Right lung (tissue), 2 donors: ENCODE measurements at regions not wholly inside any gene's neighbourhood (a gene's known extent, or its start where the extent isn't known, plus 50 kb on each side); places are given as distances from the start of the nearest gene placed in this dataset.

ENCODE experiments used
- DNase-seq, 2 donors: peaks; one replicate each; pipeline ENCODE4 v3.0.0-alpha.2; 2013

DNA sequence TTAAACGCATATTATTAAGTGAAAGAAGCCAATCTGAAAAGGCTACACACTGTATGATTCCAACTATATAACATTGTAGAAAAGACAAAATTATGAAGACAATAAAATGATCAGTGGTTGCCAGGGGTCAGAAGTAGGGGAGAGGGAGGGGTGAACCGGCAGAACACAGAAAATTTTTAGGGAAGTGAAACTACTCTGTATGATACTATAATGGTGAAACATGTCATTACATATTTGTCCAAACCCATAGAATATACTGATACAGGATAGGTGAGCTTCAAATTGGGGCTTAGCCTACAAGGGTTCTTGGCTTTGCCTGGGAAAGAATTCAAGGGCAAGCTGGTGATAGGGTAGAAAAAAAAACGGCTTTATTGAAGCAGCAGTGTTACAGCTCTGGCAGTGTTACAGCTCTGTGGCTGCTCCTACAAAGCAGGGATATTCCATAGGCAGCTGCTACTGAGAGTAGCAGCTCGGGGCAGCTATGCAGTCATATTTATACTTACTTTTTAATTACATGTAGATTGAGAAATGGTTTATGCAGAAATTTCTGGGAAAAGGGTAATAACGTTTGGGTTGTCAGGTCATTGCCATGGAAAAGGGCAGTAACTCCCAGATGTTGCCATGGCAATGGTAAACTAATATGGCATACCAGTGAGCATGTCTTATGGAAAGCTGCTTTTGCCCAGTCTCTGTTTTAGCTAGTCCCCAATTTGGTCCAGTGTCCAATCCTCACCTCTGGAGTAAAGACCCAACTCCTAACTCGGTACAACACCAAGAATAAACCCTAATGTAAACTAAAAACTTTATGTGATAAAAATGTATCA lies 125.1 kb upstream of the SLC25A36 start:
- DNase-seq, result no peak

DNA sequence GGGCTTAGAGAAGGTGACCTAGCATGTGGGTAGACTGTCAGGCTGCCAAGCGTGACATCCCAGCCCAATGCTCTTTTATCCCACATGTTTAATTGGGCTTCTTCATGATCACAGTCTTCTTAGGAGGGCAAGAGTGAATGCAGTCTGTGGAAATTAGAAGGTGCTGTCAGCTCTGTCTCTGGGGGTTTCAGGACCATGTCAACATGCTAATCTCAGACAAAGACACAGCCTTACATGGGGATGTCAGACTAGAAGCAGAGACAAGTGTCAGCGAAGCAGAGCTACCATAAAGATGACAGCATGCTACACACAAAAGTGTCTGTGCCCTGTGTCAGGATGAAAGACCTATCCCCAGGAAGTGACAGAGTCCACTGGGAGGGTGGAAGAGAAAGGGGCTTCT lies 120.1 kb upstream of the SLC25A36 start:
- no peak for DNase-seq

DNA sequence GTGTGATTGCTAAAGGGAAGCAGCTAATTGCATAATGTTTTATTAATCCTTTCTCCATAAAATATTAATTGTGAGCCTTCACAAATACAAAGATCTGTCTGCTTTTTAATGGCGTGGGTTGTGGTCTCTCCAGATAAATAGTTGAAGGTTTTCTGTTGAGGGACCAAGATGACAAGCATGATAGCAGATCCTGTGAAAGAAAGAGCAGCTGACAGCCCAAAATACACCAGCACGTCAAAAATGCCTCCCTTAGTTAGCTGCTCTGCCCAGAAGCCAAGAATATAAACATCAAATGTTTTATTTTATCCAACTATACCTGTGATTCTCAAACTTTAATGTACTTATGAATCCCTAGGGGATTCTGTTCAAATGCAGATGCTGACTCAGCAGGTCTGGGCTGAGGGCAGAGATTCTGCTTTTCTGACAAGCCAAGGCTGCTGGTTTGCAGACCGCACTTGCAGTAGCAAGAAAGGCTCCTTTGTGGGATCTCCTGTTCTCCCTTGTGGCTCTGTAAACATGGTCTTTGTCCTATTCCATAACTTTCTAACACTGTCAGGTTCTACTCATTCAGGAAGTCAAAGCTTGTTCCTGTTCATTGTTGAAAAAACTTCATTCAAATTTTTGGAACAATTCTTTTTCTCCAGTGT lies 119.1 kb upstream of the SLC25A36 start:
- no peak for DNase-seq

DNA sequence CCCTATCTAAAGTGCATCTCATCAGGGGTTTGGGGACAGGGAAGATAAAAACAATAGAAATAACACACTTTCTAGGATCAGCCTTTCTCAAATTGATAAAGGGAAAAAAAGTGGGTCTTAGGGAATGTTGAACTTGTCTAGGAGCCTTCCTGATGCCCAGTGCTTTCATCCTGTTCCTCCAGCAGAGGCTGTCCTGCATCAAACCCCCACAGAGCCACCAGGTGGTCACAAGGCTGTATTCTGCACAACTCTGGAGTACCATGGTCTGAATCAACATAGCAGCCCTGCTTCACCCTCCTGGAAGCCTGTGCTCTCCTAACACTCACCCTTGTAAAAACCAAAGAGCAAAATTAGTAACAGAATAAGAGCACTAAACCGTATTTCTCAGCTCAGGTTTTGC lies 118.5 kb upstream of the SLC25A36 start:
- no peak for DNase-seq

DNA sequence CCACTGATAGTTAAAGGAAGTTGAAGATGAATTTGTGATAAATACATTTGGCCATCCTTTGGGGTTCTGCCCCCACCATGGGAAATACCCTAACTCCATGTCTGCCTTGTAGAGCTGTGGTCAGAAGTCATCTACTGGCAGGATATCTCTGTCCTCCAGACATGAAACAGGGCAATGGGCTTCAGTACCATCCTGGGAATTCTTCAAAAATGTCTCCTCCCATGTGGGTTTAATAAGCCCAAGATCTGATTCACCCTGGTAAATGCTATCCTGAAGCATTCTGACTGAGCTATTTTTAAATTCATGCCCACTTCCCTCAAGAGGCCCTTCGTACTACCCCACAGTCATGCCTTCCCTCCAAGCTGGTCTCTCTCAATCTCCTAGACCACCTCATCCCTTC lies 113.7 kb upstream of the SLC25A36 start:
- no peak for DNase-seq

- DNase-seq, result no peak
Observed at GRCh38 chr3:140828585-140828984, 113.1 kb upstream of the SLC25A36 start.

DNA sequence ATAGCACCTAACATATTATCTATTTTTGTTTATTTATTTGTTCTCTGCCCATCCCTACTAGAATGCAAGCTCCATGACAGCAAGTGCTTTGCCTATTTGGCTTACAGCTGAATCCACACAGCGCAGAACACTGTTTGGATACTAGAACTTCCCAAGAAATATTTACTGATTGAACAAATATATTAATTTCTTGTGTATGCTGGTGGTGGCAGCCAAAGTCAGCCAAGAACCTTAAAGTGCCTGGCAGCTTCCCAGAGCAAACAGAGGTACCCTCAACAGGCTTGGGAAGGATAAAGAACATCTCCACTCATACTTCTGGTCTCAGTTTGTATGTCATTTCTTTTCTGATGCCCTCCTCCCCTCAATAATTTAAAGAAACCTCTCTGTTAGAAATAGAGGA lies 111.8 kb upstream of the SLC25A36 start:
- no peak for DNase-seq

DNA sequence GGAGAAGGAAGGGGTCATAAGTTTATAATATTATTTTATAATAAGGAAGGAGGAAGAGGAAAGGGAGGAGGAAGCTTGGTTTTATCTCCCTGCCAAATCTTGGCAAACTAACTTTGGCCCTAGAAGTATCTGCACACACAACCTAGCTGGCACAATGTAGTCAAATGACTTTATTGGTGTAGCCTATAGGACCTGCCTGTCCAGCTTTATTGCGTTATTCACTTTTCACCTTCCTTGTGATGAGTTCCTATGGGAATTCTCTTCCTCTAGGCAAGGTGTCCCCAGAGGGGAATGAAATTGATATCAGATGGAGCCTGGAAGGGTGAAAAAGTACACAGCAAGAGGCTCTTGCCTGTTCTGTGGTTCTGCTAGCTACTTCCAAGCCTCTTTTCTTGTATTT lies 111.2 kb upstream of the SLC25A36 start:
- no peak for DNase-seq

- no peak for DNase-seq
Observed at GRCh38 chr3:140832883-140833282, 108.8 kb upstream of the SLC25A36 start.

DNA sequence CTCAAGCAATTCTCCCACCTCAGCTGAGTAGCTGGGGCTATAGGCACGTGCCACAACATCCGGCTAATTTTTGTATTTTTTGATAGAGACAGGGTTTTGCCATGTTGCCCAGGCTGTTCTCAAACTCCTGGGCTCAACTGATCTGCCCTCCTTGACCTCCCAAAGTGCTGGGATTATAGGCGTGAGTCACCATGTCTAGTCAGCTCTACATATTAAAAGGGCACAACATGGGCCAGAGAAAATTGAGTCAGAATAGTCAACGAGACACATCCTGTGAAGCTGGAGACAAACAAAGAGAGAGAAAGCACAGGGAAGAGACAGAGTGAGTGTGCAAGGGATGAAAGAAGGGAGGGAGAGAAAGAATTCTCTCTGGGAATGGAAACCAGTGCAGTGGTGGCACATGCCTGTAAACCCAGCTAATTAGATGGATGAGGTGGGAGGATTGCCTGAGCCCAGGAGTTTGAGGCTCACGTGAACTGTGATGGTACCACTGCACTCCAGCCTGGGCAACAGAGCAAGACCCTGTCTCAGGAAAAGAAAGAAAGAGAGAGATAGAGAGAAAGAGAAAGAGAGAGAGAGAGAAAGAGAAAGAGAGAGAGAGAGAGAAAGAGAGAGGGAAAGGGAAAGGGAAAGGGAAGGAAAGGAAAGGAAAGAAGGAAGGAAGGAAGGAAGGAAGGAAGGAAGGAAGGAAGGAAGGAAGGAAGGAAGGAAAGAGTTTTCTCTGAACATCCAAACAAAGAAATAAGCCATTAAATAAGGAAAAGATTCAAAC lies 107.2 kb upstream of the SLC25A36 start:
- DNase-seq, result no peak

DNA sequence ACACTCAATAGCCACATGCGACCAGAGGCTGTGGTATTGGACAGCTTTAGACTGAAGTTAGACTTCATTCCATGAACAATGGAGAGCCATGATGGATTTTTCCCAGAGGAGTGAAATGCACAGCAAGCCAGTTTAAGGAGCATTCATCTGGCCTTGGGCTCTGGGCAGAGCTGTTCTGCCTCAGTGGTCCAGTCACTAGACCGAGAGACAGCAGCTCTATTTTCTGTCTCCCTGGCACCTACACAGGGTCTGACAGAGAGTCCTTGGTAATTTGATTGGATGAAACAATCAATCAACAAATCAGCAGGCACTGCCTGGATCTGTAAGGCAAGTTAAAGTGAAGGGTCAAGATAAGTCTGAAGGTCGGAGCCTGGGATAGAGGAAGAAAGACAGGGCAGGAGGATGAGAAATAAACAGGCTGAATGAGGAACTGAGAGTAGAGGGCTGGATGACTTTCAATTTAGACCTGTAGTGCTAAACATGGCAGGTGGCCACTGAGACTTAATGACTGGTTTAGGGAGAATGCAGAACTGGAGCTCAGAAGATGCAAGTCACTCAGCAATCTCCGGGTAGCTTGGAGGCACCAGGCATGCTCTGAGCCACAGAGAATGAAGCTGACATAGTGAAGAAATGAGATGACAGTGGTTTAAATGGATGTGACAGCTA lies 98.5 kb upstream of the SLC25A36 start:
- no peak for DNase-seq

- no peak for DNase-seq
Observed at GRCh38 chr3:140843656-140844055, 98.0 kb upstream of the SLC25A36 start.

GRCh38 chr3:140844072-140844471 lies 97.6 kb upstream of the SLC25A36 start:
- no peak for DNase-seq

- no peak for DNase-seq
Observed at GRCh38 chr3:140845882-140846281, 95.8 kb upstream of the SLC25A36 start.

DNA sequence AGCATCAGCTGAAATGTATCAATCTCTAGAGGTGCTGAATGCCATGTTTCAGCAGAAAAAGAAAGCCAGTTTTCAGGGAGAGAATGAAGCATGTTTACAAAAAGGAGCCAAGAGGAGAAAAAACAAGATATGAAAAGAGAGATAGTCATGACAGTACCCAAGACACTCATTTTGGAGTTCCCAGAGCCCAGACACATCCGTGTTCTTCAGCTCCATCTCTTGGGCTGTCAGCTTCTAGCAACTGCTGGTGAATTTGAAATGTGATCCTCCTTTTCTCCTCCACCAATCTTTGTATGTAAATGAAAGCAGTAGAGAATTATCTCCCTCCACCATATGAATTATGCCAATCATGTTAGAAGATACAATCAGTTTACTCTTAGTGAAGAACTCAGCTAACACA lies 93.0 kb upstream of the SLC25A36 start:
- no peak for DNase-seq

DNA sequence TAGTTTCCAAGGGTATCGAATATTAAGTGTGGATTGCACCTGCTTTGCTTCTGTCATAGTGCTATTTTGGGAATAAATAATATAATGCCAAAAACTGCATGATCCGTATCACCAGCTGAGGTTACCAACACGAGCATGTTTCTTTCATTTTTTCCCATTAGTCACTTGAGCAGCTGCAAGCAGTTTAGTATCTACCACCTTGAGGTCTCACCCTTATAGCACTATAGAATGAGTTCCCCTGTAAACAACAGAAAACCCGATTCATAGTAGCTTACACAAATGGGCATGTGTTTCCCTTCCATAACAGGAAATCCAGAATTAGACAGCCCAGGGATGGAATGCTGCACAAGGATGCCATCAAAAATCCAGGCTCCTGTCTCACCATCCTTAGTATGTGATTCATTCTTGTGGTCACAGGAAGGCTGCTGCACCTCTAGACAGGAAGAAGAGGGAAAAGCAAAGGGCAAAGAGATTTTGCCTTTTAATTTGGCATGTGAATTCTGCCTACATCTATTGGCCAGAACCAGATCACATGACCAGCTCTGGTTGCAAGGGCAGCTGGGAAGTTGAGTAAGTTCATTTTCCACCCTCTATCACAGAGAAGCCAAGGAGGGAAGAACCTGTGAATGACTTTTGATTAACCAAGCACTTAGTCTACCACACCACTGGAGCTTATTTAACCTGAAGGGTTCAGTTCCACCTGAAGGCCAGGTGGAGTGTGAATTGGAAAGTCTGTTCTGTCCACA lies 91.3 kb upstream of the SLC25A36 start:
- no peak for DNase-seq

- no peak for DNase-seq
Observed at GRCh38 chr3:140854961-140855360, 86.7 kb upstream of the SLC25A36 start.

DNA sequence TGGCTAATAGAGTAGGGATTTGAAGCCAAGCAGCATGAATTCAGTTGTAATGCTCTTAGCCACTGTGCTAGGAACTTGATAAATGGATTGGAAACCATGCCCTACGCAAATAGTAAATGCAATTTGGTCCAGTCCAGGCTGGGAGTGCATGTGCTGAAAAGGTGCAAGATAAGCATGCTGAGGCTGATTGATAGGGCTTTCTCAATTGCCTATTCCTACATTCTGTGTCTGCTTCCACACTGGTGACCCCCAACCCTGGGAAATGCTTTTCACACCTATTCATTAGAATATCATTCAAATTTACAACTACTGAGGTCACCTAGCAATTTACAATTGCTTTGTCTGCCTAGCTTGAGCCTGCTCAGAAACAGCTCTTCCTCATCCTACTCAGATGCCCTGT lies 84.7 kb upstream of the SLC25A36 start:
- DNase-seq, result no peak

DNA sequence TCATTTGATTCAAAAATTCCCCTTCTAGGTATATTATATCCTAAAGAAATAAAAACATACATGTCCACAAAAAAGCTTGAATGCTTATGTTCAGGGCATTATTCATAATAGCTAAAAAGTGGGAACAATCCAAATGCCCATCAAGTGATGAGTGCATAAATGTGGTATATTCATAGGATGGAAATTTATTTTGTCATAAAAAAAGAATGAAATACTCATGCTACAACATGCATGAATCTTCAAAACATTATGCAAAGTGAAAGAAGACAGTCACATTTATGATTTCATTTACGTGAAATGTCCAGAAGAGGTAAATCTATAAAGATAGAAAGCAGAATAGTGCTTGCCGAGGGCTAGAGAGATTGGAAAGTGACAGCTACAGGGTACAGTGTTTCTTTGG lies 83.6 kb upstream of the SLC25A36 start:
- DNase-seq, result no peak

GRCh38 chr3:140859592-140860336 lies 81.9 kb upstream of the SLC25A36 start:
- no peak for DNase-seq

- DNase-seq, result peak; percentile 31 to 52
Observed at GRCh38 chr3:140863580-140864009, 78.0 kb upstream of the SLC25A36 start.
